ENCODE measurements at regions not wholly inside any gene's neighbourhood (a gene's known extent, or its start where the extent isn't known, plus 50 kb on each side); places are given as distances from the start of the nearest gene placed in this dataset.

DNA sequence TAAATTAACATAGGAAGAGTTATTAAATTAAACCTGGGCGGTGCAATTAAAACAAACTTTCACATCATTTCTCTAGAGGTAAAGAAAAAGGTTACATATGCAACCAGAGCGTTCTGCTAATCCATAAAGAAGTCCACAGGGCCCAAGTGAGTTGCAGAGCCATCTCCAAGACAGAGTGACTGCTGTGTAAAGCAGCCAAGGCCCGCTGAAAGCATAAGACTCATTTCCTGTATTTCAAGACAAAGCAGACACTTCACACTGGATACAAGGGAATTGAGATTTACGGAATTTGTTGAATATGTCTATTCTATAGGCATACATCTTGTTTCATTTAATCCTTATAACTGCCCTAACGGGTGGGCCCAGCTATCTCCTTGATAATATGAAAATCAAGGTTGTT lies 422.8 kb downstream of the CBLN4 start:
- TF ChIP-seq, protein P1, sequence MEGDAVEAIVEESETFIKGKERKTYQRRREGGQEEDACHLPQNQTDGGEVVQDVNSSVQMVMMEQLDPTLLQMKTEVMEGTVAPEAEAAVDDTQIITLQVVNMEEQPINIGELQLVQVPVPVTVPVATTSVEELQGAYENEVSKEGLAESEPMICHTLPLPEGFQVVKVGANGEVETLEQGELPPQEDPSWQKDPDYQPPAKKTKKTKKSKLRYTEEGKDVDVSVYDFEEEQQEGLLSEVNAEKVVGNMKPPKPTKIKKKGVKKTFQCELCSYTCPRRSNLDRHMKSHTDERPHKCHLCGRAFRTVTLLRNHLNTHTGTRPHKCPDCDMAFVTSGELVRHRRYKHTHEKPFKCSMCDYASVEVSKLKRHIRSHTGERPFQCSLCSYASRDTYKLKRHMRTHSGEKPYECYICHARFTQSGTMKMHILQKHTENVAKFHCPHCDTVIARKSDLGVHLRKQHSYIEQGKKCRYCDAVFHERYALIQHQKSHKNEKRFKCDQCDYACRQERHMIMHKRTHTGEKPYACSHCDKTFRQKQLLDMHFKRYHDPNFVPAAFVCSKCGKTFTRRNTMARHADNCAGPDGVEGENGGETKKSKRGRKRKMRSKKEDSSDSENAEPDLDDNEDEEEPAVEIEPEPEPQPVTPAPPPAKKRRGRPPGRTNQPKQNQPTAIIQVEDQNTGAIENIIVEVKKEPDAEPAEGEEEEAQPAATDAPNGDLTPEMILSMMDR (IDR thresholded peaks at IDR 0.05; ENCODE audit: insufficient read depth, missing control alignments): no peak
- DNase-seq (ENCODE audit: insufficient read length, low spot score) (no peak), FAIRE-seq (no peak)

DNA sequence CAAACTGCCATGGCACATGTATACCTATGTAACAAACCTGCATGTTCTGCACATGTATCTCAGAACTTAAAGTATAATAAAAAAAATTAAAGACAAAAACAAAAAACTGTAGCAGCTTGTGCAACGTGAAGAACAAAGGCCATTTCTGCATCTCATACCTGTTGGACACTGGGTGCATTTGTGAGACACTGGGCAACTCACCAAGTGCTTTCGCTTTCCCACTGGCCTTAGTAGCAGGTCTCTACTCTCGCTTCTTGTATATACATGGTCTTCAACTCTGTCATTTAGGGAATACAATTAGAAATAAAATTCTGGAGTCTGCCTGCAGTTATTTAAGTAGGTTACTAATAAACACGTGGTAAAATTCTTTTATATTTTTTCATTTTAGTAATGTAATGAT lies 423.8 kb downstream of the CBLN4 start:
- FAIRE-seq (no peak), DNase-seq (ENCODE audit: insufficient read length, low spot score) (no peak)
- TF ChIP-seq, protein P1 (IDR thresholded peaks at IDR 0.05; ENCODE audit: insufficient read depth, missing control alignments): no peak

DNA sequence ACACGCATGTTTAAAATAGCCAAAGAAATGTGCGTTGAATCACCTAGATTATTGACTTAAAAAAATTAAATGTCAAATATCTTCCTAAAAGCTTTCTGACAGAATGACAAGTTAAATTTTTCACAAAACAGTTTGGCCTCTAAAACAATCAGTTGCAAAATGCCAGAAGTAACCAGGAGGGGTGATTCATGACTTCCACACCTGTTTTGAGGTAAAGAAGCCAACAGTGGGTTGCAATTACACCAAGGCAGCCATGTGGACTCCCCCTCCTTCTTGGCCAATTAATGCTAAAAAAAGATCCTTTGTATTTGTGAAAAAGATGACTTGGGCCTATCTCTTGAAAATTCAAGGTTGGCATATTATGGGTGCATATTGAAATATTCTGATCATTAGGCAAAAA lies 424.8 kb downstream of the CBLN4 start:
- TF ChIP-seq, protein P1 (IDR thresholded peaks at IDR 0.05; ENCODE audit: insufficient read depth, missing control alignments): no peak
- FAIRE-seq: no peak
- no peak for DNase-seq (ENCODE audit: insufficient read length, low spot score)

DNA sequence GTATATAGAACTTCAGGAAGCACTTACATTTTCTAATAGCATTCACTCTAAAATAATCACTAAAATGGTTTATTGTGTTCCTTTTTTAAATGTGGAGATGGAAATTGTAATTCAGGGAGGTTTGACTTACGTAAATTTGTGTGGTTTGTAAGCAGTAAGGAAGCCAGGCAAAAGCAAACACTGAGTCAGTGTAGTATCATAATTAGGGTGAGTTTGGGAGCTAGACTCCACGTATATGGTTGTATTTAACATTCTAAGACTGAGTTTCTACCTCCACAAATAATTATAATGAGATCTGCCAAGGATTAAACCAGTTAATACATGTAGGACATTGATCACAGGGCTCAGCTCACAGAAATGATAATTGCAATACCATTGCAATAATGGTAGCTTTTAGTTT lies 425.5 kb downstream of the CBLN4 start:
- FAIRE-seq (no peak), DNase-seq (ENCODE audit: insufficient read length, low spot score) (no peak)
- TF ChIP-seq, protein P1 (IDR thresholded peaks at IDR 0.05; ENCODE audit: insufficient read depth, missing control alignments): no peak

DNA sequence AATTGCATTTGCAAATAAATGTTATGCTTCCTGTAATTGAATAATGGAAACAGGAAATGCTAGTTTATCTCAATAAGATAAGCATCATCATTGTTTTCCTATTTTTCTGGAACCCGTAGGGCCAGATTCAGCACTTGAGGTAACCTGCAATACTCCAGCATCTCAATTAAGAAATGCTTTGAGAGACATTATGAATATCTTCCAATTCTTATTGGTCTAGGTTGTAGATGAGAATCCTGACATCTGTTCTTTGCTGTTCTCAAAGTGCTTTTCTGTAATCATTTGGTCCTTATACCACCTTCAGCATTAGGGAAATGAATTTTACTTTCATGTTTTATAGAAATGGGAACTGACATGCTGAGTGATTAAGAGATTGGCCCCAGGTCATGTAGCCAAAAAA lies 428.3 kb downstream of the CBLN4 start:
- no peak for FAIRE-seq
- DNase-seq (ENCODE audit: insufficient read length, low spot score): no peak
- TF ChIP-seq, protein P1 (IDR thresholded peaks at IDR 0.05; ENCODE audit: insufficient read depth, missing control alignments): no peak

DNA sequence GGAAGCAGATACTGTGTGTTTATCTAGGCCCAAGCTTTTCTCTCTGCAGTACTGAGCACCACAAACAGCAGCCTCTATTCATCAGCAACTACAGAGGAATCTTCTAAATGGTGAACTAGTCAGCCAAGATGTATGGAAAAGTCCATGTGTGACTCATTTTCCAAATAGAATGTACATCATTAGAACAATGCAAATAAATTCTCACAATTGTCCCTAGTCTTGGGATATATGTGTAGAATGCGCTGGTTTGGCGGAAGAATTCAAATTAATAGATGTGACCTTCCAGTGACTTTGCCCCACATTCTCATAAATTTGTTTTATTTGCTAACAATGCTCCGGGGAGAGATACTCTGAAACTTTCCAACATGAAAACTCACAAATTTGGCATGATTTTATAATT lies 436.2 kb downstream of the CBLN4 start:
- no peak for FAIRE-seq
- TF ChIP-seq, protein P1 (IDR thresholded peaks at IDR 0.05; ENCODE audit: insufficient read depth, missing control alignments): no peak
- DNase-seq (ENCODE audit: insufficient read length, low spot score): no peak

DNA sequence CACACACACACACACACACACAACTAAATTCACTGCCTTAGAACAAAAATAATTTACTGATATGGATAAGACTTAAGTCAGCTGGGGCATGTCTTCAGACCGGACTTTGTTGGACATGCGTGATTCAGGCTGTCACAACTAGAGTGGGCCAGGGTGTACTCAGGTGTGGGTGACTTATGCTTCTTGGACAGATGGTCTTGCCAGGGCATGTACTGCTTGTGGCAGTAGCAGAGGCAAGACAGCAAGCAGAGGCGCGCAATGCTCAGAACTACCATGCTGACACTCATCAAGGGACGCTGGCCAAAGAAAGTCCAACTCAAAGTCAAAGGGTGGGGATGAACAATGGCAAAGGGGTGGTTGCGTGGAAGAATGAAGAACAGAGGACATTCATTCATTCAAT lies 437.5 kb downstream of the CBLN4 start:
- TF ChIP-seq, protein P1 (IDR thresholded peaks at IDR 0.05; ENCODE audit: insufficient read depth, missing control alignments): no peak
- DNase-seq (ENCODE audit: insufficient read length, low spot score) (no peak), FAIRE-seq (no peak)

All from D721Med (cell line).